ENCODE measurements at regions not wholly inside any gene's neighbourhood (a gene's known extent, or its start where the extent isn't known, plus 50 kb on each side); places are given as distances from the start of the nearest gene placed in this dataset.
A peak's percentile ranks its signal among the peaks of the same experiment; 100 is the strongest.

DNA sequence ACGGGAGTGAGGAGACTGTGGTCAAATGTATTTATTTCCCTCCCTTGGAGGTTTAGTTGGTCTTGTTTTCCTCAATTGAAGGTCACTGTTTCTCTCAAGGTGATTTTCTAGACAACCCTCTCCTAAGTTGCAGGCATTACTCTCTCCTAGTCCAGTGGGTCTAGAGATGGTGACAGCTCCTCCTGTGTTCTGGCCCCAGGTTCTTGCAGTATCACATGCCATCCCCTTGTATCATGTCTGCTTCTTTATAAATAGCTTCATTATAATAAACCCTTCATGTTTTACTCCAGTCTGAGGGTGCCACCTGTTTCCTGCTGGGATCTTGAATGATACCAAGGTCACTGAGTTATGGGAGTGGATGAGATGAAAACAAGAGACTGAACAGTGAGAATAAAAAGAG lies 208.0 kb upstream of the KCNN2 start:
- peaks cover 3 to 4% of the 10 kb centered on the region in 2 donors for H3K9me3 ChIP-seq (ENCODE audit: control insufficient read depth in 1 of 2, low read length in 2 of 2)
- H3K4me1 ChIP-seq (ENCODE audit: control insufficient read depth in 1 of 2, insufficient read depth in 2 of 2, low read length in 2 of 2) = no peaks in the 10 kb centered on the region

GRCh38 chr5:114166081-114166480 lies 195.8 kb upstream of the KCNN2 start:
- Histone ChIP-seq H3K4me3 (ENCODE audit: low read depth in 1 of 2, low read length in 2 of 2) (no peak overlapping the region), H3K27me3 (ENCODE audit: low read depth, low read length) (no peaks in the 10 kb centered on the region), H3K27ac (ENCODE audit: low read length) (no peak overlapping the region), H3K36me3 (ENCODE audit: control insufficient read depth in 1 of 2, insufficient read depth in 2 of 2, low read length in 2 of 2) (no peaks in the 10 kb centered on the region), H3K9me3 (ENCODE audit: control insufficient read depth in 1 of 2, low read length in 2 of 2) (peaks cover 0 to 6% of the 10 kb centered on the region in 2 donors), H3K4me1 (ENCODE audit: control insufficient read depth in 1 of 2, insufficient read depth in 2 of 2, low read length in 2 of 2) (no peaks in the 10 kb centered on the region)

More for the DNA sequence above, 208.0 kb upstream of the KCNN2 start:
- no peak overlapping the region for H3K4me3 ChIP-seq (ENCODE audit: low read depth in 1 of 2, low read length in 2 of 2)
- H3K27ac ChIP-seq (ENCODE audit: low read length) = no peak overlapping the region
- H3K36me3 ChIP-seq (ENCODE audit: control insufficient read depth in 1 of 2, insufficient read depth in 2 of 2, low read length in 2 of 2) = no peaks in the 10 kb centered on the region
- no peaks in the 10 kb centered on the region for H3K27me3 ChIP-seq (ENCODE audit: low read depth, low read length)

- H3K27me3 ChIP-seq (ENCODE audit: low read depth, low read length) = no peaks in the 10 kb centered on the region
- no peak overlapping the region for H3K27ac ChIP-seq (ENCODE audit: low read length)
- no peak overlapping the region for H3K4me3 ChIP-seq (ENCODE audit: low read depth in 1 of 2, low read length in 2 of 2)
- no peaks in the 10 kb centered on the region for H3K4me1 ChIP-seq (ENCODE audit: control insufficient read depth in 1 of 2, insufficient read depth in 2 of 2, low read length in 2 of 2)
- H3K9me3 ChIP-seq (ENCODE audit: control insufficient read depth in 1 of 2, low read length in 2 of 2) = peaks cover 0 to 7% of the 10 kb centered on the region in 2 donors
- H3K36me3 ChIP-seq (ENCODE audit: control insufficient read depth in 1 of 2, insufficient read depth in 2 of 2, low read length in 2 of 2) = no peaks in the 10 kb centered on the region
Observed at GRCh38 chr5:114174131-114174530, 187.7 kb upstream of the KCNN2 start.

GRCh38 chr5:114174837-114175236 lies 187.0 kb upstream of the KCNN2 start:
- Histone ChIP-seq H3K4me3 (ENCODE audit: low read depth in 1 of 2, low read length in 2 of 2) (no peak overlapping the region), H3K36me3 (ENCODE audit: control insufficient read depth in 1 of 2, insufficient read depth in 2 of 2, low read length in 2 of 2) (no peaks in the 10 kb centered on the region), H3K9me3 (ENCODE audit: control insufficient read depth in 1 of 2, low read length in 2 of 2) (peaks cover 0 to 7% of the 10 kb centered on the region in 2 donors), H3K27ac (ENCODE audit: low read length) (no peak overlapping the region), H3K4me1 (ENCODE audit: control insufficient read depth in 1 of 2, insufficient read depth in 2 of 2, low read length in 2 of 2) (no peaks in the 10 kb centered on the region), H3K27me3 (ENCODE audit: low read depth, low read length) (no peaks in the 10 kb centered on the region)

DNA sequence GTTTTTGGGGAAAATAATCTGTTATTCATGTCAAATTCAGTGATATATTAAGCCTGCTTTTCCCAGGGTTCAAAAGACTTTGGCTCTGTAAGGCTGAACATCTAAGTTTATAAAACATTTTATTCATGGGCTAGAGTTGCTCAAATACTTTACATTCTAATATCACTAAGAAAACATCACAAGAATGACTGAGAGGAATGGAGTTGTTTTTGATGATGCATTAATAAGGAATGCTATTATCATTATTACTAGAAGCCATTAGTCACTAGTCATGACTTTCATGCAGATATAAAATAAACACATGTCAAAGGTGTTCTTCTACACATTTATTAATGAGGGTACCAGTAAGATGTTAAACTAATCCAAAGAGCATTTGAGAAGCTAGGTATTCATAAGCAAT lies 185.5 kb upstream of the KCNN2 start:
- H3K36me3 ChIP-seq (ENCODE audit: control insufficient read depth in 1 of 2, insufficient read depth in 2 of 2, low read length in 2 of 2) = no peaks in the 10 kb centered on the region
- no peak overlapping the region for H3K27ac ChIP-seq (ENCODE audit: low read length)
- H3K4me3 ChIP-seq (ENCODE audit: low read depth in 1 of 2, low read length in 2 of 2) = no peak overlapping the region
- peaks cover 0 to 7% of the 10 kb centered on the region in 2 donors for H3K9me3 ChIP-seq (ENCODE audit: control insufficient read depth in 1 of 2, low read length in 2 of 2)
- no peaks in the 10 kb centered on the region for H3K4me1 ChIP-seq (ENCODE audit: control insufficient read depth in 1 of 2, insufficient read depth in 2 of 2, low read length in 2 of 2)
- H3K27me3 ChIP-seq (ENCODE audit: low read depth, low read length) = no peaks in the 10 kb centered on the region

DNA sequence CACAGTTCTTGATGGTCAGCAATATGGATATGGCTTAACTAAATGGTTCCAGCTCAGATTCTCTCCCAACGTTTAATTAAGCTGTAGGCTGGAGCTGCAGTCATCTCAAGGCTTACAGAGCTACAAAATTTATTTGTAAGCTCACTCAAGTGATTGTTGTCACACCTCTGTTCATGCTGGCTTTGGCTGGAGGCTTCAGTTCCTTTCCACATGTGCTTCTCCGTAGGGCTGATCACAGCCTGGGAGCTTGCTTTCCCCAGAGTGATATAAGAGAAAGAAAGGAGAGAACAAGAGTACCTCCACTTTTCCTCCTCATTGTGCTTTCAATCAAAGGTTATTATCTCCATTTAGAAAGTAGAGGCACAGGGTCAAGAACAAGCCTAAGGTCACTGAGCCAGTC lies 182.7 kb upstream of the KCNN2 start:
- Histone ChIP-seq H3K4me1 (ENCODE audit: control insufficient read depth in 1 of 2, insufficient read depth in 2 of 2, low read length in 2 of 2) (no peaks in the 10 kb centered on the region), H3K27ac (ENCODE audit: low read length) (no peak overlapping the region)

GRCh38 chr5:114184006-114184405 lies 177.9 kb upstream of the KCNN2 start:
- H3K36me3 ChIP-seq (ENCODE audit: control insufficient read depth in 1 of 2, insufficient read depth in 2 of 2, low read length in 2 of 2) = no peaks in the 10 kb centered on the region
- H3K27me3 ChIP-seq (ENCODE audit: low read depth, low read length) = no peaks in the 10 kb centered on the region
- H3K4me1 ChIP-seq (ENCODE audit: control insufficient read depth in 1 of 2, insufficient read depth in 2 of 2, low read length in 2 of 2) = no peaks in the 10 kb centered on the region
- H3K27ac ChIP-seq (ENCODE audit: low read length) = no peak overlapping the region
- peaks cover 0 to 2% of the 10 kb centered on the region in 2 donors for H3K9me3 ChIP-seq (ENCODE audit: control insufficient read depth in 1 of 2, low read length in 2 of 2)
- H3K4me3 ChIP-seq (ENCODE audit: low read depth in 1 of 2, low read length in 2 of 2) = no peak overlapping the region

More for the DNA sequence above, 182.7 kb upstream of the KCNN2 start:
- Histone ChIP-seq H3K27me3 (ENCODE audit: low read depth, low read length) (no peaks in the 10 kb centered on the region), H3K36me3 (ENCODE audit: control insufficient read depth in 1 of 2, insufficient read depth in 2 of 2, low read length in 2 of 2) (no peaks in the 10 kb centered on the region), H3K4me3 (ENCODE audit: low read depth in 1 of 2, low read length in 2 of 2) (no peak overlapping the region), H3K9me3 (ENCODE audit: control insufficient read depth in 1 of 2, low read length in 2 of 2) (peaks cover 0 to 2% of the 10 kb centered on the region in 2 donors)

GRCh38 chr5:114185274-114185673 lies 176.6 kb upstream of the KCNN2 start:
- Histone ChIP-seq H3K4me3 (ENCODE audit: low read depth in 1 of 2, low read length in 2 of 2) (no peak overlapping the region), H3K27ac (ENCODE audit: low read length) (no peak overlapping the region), H3K27me3 (ENCODE audit: low read depth, low read length) (no peaks in the 10 kb centered on the region), H3K9me3 (ENCODE audit: control insufficient read depth in 1 of 2, low read length in 2 of 2) (peaks cover 0 to 2% of the 10 kb centered on the region in 2 donors), H3K36me3 (ENCODE audit: control insufficient read depth in 1 of 2, insufficient read depth in 2 of 2, low read length in 2 of 2) (no peaks in the 10 kb centered on the region), H3K4me1 (ENCODE audit: control insufficient read depth in 1 of 2, insufficient read depth in 2 of 2, low read length in 2 of 2) (no peaks in the 10 kb centered on the region)

DNA sequence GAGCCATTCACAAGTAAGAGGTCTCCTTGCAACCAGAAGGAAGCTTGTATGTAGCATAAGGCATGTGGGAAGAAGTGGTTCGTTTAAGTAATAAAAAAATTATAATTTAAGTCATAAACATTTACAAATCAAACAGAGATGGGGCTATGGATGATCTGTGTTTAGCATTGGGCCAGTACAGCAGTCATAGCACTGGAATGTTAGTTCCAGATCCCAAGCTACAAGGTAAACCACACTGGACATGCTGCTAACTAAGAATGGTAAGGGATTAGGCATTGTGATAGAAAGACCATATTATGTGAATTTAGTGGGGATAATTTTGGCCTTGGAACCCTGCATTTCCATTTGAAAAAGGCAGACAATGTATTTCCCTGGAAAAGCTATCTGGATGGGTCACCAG lies 170.4 kb upstream of the KCNN2 start:
- H3K36me3 ChIP-seq (ENCODE audit: control insufficient read depth in 1 of 2, insufficient read depth in 2 of 2, low read length in 2 of 2) = no peaks in the 10 kb centered on the region

DNA sequence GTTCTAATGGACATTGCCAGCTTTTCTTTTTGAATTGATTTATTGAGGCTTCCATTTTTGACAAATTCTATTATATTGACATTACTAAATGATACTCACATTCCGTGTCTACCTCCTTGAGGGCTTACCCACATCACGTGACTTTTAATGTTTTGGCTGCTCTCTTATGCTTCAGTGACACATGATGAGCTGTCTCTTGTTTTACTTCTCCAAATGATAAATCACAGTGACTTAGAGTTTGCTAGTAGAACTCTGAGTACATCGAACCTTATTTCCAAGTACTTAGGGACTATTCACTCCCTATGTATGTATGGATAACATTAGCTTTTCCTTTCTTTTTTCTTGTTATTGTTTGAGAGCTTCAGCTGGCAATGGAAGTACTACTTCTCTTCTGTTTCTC lies 169.8 kb upstream of the KCNN2 start:
- H3K9me3 ChIP-seq (ENCODE audit: control insufficient read depth in 1 of 2, low read length in 2 of 2) = no peaks in the 10 kb centered on the region
- no peaks in the 10 kb centered on the region for H3K36me3 ChIP-seq (ENCODE audit: control insufficient read depth in 1 of 2, insufficient read depth in 2 of 2, low read length in 2 of 2)
- no peak overlapping the region for H3K27ac ChIP-seq (ENCODE audit: low read length)

More for the DNA sequence above, 170.4 kb upstream of the KCNN2 start:
- Histone ChIP-seq H3K9me3 (ENCODE audit: control insufficient read depth in 1 of 2, low read length in 2 of 2) (no peaks in the 10 kb centered on the region), H3K27me3 (ENCODE audit: low read depth, low read length) (no peaks in the 10 kb centered on the region), H3K27ac (ENCODE audit: low read length) (no peak overlapping the region), H3K4me3 (ENCODE audit: low read depth in 1 of 2, low read length in 2 of 2) (no peak overlapping the region), H3K4me1 (ENCODE audit: control insufficient read depth in 1 of 2, insufficient read depth in 2 of 2, low read length in 2 of 2) (no peaks in the 10 kb centered on the region)

DNA sequence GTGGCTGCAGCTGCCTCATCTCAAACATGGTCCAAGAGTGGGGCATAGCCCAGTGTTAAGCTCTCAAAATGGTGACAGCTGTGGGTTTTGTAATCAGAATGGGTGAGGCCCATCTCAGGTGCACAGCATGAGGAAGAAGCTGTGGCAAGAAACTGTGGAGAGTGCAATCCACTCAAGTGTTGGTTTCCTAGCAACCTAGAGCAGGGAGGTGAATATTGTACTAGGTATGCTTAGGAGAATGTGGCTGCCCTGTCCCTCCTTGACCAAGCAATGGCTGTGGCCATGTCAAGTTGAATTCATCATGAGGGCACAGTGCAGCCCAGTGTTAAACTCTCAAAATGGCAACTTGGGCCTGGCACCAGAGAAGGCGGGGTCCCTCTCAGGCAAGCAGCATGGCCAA lies 160.5 kb upstream of the KCNN2 start:
- H3K27me3 ChIP-seq (ENCODE audit: low read depth, low read length) = no peaks in the 10 kb centered on the region

More for the DNA sequence above, 169.8 kb upstream of the KCNN2 start:
- no peaks in the 10 kb centered on the region for H3K4me1 ChIP-seq (ENCODE audit: control insufficient read depth in 1 of 2, insufficient read depth in 2 of 2, low read length in 2 of 2)
- H3K27me3 ChIP-seq (ENCODE audit: low read depth, low read length) = no peaks in the 10 kb centered on the region
- H3K4me3 ChIP-seq (ENCODE audit: low read depth in 1 of 2, low read length in 2 of 2) = no peak overlapping the region

GRCh38 chr5:114204923-114205322 lies 156.9 kb upstream of the KCNN2 start:
- Histone ChIP-seq H3K4me3 (ENCODE audit: low read depth in 1 of 2, low read length in 2 of 2) (no peak overlapping the region), H3K36me3 (ENCODE audit: control insufficient read depth in 1 of 2, insufficient read depth in 2 of 2, low read length in 2 of 2) (no peaks in the 10 kb centered on the region), H3K27me3 (ENCODE audit: low read depth, low read length) (no peaks in the 10 kb centered on the region), H3K27ac (ENCODE audit: low read length) (no peak overlapping the region), H3K4me1 (ENCODE audit: control insufficient read depth in 1 of 2, insufficient read depth in 2 of 2, low read length in 2 of 2) (no peaks in the 10 kb centered on the region), H3K9me3 (ENCODE audit: control insufficient read depth in 1 of 2, low read length in 2 of 2) (peaks cover 0 to 15% of the 10 kb centered on the region in 2 donors)

More for the DNA sequence above, 160.5 kb upstream of the KCNN2 start:
- Histone ChIP-seq H3K4me1 (ENCODE audit: control insufficient read depth in 1 of 2, insufficient read depth in 2 of 2, low read length in 2 of 2) (no peaks in the 10 kb centered on the region), H3K9me3 (ENCODE audit: control insufficient read depth in 1 of 2, low read length in 2 of 2) (peaks cover 0 to 18% of the 10 kb centered on the region in 2 donors), H3K4me3 (ENCODE audit: low read depth in 1 of 2, low read length in 2 of 2) (peak overlapping the region in 1 of 2 donors; percentile 24), H3K27ac (ENCODE audit: low read length) (no peak overlapping the region), H3K36me3 (ENCODE audit: control insufficient read depth in 1 of 2, insufficient read depth in 2 of 2, low read length in 2 of 2) (no peaks in the 10 kb centered on the region)
